ENCODE measurements at regions not wholly inside any gene's neighbourhood (a gene's known extent, or its start where the extent isn't known, plus 50 kb on each side); places are given as distances from the start of the nearest gene placed in this dataset.

DNA sequence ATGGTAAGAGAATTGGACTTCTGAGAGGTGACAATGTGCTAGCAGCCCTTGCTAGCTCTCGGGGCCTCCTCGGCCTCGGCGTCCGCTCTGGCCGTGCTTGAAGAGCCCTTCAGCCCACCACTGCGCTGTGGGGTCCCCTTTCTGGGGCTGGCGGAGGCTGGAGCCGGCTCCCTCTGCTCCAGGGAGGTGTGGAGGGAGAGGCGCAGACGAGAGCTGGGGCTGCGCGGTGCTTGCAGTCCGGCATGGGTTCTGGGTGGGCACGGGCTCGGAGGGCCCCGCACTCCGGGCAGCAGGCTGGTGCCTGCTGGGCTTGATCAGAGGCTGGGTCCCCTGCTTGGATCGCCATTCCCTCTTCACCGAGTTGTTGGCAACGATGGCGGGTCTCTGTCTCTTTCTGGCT lies 226.4 kb upstream of the AMIGO2 start:
- DNase-seq: no peak

DNA sequence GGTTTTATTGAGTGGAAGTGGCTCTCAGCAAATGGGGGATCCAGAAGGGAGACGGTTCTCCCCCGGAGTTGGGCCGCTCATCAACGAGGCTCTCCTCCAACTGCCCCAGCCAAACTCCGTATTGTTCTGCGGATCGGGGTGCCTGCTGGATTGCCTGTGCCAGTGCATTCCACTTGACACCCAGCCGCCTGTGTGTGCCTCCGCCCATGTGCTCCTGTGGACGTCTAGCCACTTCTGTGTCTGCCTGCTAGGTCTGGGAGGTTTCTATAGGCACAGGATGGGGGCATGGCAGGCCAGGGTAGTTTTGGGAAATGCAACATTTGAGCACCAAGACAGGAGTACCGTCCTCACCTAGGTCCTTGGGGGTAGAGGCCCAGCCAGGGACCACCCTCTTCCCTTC lies 225.7 kb upstream of the AMIGO2 start:
- no peak for DNase-seq

DNA sequence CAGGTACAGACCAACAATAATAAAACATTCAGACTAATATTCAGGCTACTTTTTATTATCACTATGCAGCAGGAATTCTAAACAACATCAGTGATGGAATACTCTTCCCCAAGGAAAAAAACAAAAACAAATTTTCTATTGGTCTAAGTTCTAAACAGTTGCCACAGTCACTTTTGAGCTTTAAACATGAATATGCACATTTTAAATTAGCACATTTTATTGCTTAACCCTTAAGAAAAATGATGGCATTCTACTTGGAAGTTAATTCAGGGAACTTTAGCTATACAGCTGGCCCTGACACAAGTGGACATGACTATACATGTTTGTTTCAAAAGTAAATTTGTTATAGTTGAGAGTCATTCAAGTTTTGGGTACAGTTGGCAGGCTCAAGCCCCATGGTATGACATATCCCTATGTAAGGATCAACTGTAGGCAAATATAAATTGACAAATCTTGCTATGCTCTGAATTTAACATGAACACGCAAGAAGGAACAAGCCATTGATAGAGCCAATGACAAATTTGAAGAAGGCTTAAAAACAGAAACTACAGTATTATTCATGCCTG lies 224.3 kb upstream of the AMIGO2 start:
- no peak for DNase-seq

- no peak for DNase-seq
These were observed 223.4 kb upstream of the AMIGO2 start for GRCh38 chr12:47303207-47303606.

DNA sequence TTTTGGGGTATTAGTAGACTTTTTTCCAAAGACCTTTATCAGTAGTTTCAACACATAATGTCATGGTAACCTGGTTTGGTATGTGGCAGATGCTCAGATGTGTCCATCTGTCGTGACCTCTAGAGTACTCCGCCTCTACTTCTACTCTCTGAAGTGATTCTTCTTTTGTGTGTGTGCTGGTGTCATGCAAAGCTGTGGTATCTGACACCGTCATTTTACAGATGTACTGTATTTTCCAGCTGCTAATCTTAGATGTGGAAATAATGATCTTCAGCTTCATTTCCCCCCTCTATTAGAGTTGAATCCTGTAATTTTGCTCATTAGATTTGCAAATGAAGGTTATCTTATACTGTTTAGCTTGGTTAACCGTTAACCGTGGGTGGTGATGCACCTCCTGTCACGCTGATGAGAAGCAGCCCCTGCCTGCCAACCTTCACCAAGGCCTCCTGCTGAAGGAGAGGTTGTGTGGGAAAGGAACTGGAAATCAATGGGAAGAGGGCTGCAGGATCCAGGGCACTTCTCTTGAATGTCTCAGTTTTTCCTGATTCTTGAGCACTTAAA lies 222.4 kb upstream of the AMIGO2 start:
- DNase-seq: no peak

GRCh38 chr12:47299586-47299985 lies 219.8 kb upstream of the AMIGO2 start:
- no peak for DNase-seq

GRCh38 chr12:47297993-47298392 lies 218.2 kb upstream of the AMIGO2 start:
- no peak for DNase-seq

GRCh38 chr12:47296828-47297227 lies 217.1 kb upstream of the AMIGO2 start:
- no peak for DNase-seq

DNA sequence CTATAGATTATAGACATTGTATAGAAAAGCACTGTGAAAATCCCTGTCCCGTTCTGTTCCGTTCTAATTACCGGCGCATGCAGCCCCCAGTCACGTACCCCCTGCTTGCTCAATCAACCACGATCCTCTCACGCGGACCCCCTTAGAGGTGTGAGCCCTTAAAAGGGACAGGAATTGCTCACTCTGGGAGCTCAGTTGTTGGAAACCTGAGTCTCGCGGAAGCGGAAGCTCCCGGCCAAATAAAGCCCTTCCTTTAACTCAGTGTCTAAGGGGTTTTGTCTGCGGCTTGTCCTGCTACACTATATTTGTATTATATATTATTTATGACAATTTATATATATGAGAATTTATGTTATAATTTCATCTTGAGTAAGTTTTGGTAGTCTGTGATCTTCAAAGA lies 213.6 kb upstream of the AMIGO2 start:
- DNase-seq: no peak

- no peak for DNase-seq
These were observed 206.9 kb upstream of the AMIGO2 start for GRCh38 chr12:47286676-47287075.

Measured in retina (tissue), 1 donor.